ENCODE measurements at regions not wholly inside any gene's neighbourhood (a gene's known extent, or its start where the extent isn't known, plus 50 kb on each side); places are given as distances from the start of the nearest gene placed in this dataset.

DNA sequence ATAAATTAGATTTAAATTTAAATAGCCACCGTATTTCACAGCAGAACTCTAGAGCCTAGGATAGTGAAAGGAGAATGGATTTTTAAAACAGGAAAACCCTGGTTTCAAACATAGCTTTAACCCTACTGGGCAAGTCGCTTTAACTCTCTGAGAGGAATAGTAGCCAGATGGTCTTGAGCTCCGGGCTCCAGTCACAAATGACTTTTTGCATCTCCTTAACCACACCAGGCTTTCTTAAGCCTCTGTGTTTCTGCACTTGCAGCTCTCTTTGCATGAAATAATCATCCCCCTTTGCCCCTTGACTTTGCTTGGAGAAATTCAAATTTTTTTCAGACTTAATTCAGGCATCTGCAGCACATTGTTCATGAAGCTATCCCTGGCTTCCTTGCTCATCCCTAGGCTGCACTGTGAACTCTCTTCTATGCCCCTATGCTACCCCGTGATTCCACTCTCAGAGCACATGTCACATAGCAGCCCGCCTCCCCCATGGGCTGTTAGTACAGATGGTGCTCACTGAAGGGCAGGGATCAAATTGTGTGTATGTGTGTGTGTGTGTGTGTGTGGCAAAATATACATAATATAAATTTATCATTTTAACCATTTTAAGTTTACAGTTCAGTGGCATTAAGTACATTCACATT, 68.8 kb upstream of the DAB1 start:
- TF ChIP-seq POLR2A (IDR thresholded peaks at IDR 0.05; ENCODE audit: low read depth, low read length) (no peak), POLR2AphosphoS5 (IDR thresholded peaks at IDR 0.05; ENCODE audit: low read depth, low read length) (no peak)
